KMS-11 (cell line): ENCODE measurements at regions not wholly inside any gene's neighbourhood (a gene's known extent, or its start where the extent isn't known, plus 50 kb on each side); places are given as distances from the start of the nearest gene placed in this dataset.

Experiments
- H2AFZ ChIP-seq: fragments of 200-600 bp; sonication (generic); 2 replicates; pipeline ENCODE4 v1.6.1; 2016; ENCODE audit warnings: antibody characterized with exemption, mixed run types, low read depth
- H3K27ac ChIP-seq: fragments of 200-600 bp; sonication (generic); 2 replicates; pipeline ENCODE4 v1.6.1; 2016; ENCODE audit warnings: mild to moderate bottlenecking, mixed run types
- H3K27me3 ChIP-seq: fragments of 200-600 bp; sonication (generic); 2 replicates; pipeline ENCODE4 v1.6.1; 2017; ENCODE audit warnings: mild to moderate bottlenecking, low read depth, mixed run types, moderate library complexity; ENCODE audit not compliant: insufficient read depth
- H3K36me3 ChIP-seq: fragments of 200-600 bp; sonication (generic); 2 replicates; pipeline ENCODE4 v1.6.1; 2017; ENCODE audit warnings: mild to moderate bottlenecking, mixed run types; ENCODE audit not compliant: insufficient read depth
- H3K4me1 ChIP-seq: fragments of 200-600 bp; sonication (generic); 2 replicates; pipeline ENCODE4 v1.6.1; 2016; ENCODE audit warnings: mild to moderate bottlenecking, low read depth, mixed run types; ENCODE audit not compliant: poor library complexity, severe bottlenecking
- H3K4me2 ChIP-seq: fragments of 200-600 bp; sonication (generic); 2 replicates; pipeline ENCODE4 v1.7.0; 2016; ENCODE audit warnings: mild to moderate bottlenecking, mixed run types
- H3K4me3 ChIP-seq: fragments of 200-600 bp; sonication (generic); IDR thresholded peaks from 2 replicates; pipeline ENCODE4 v1.6.1; 2017; ENCODE audit warnings: low read depth, low read length, mixed read lengths; ENCODE audit not compliant: insufficient read depth
- H3K79me2 ChIP-seq: fragments of 200-600 bp; sonication (generic); 2 replicates; pipeline ENCODE4 v1.6.1; 2016; ENCODE audit warnings: low read depth, mixed run types; ENCODE audit not compliant: insufficient read depth
- H3K9ac ChIP-seq: fragments of 200-600 bp; sonication (generic); 2 replicates; pipeline ENCODE4 v1.6.1; 2016; ENCODE audit warnings: mild to moderate bottlenecking, mixed run types
- H4K20me1 ChIP-seq: fragments of 200-600 bp; sonication (generic); 2 replicates; pipeline ENCODE4 v1.6.1; 2016; ENCODE audit warnings: mild to moderate bottlenecking, mixed run types; ENCODE audit not compliant: insufficient read depth
- TF ChIP-seq, protein P1 (sequence below): fragments of 200-600 bp; sonication (generic); conservative IDR thresholded peaks from 2 replicates; pipeline ENCODE4 v1.6.1; 2017; ENCODE audit warnings: low read depth, mild to moderate bottlenecking, antibody characterized with exemption, low read length, moderate library complexity, mixed read lengths

DNA sequence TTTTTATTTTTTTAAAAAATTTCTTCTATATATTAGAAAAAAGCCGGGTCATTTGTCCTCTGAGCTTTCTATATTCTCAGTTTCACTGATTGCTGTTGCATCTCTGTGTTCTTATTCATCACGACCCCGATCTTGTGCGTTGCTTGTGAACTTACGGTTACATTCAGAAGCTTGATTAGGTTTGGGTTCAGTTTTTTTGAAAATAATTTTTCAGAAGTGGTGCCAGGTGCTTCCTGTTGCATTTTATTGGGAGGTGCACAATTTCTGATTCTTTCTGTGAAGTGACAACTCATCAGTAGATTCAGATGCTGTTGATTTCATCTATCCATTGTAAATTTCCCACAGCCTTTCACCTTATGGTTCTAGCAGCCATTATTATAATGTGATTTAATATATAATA, 147.3 kb downstream of the INHBB start:
- Histone ChIP-seq H3K4me1 (no peaks in the 10 kb centered on the region), H3K27ac (no peak overlapping the region), H3K4me2 (no peak overlapping the region), H3K36me3 (no peaks in the 10 kb centered on the region), H3K9ac (no peak overlapping the region), H3K79me2 (no peaks in the 10 kb centered on the region), H2AFZ (no peak overlapping the region), H3K27me3 (no peaks in the 10 kb centered on the region), H3K4me3 (no peak overlapping the region), H4K20me1 (no peaks in the 10 kb centered on the region)
- TF ChIP-seq, protein P1, sequence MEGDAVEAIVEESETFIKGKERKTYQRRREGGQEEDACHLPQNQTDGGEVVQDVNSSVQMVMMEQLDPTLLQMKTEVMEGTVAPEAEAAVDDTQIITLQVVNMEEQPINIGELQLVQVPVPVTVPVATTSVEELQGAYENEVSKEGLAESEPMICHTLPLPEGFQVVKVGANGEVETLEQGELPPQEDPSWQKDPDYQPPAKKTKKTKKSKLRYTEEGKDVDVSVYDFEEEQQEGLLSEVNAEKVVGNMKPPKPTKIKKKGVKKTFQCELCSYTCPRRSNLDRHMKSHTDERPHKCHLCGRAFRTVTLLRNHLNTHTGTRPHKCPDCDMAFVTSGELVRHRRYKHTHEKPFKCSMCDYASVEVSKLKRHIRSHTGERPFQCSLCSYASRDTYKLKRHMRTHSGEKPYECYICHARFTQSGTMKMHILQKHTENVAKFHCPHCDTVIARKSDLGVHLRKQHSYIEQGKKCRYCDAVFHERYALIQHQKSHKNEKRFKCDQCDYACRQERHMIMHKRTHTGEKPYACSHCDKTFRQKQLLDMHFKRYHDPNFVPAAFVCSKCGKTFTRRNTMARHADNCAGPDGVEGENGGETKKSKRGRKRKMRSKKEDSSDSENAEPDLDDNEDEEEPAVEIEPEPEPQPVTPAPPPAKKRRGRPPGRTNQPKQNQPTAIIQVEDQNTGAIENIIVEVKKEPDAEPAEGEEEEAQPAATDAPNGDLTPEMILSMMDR, result no peak

DNA sequence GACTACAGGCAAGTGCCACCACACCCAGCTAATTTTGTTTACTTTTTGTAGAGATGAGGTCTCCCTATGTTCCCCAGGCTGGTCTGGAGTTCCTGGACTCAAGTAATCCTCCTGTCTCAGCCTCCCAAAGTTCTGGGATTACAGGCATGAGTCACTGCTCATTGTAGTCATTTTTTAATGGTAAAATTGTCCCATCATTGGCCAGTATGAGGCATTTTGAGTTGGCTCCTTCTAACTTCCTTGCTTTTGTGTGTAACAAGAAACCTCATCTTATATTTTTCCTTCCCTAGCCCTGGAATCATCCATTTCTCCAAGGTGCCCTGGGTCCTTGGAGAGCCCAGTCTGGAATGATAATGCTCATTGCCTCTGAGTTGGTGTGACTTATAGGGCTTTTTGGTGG, 148.5 kb downstream of the INHBB start:
- H3K79me2 ChIP-seq, result no peaks in the 10 kb centered on the region
- no peak overlapping the region for H3K4me3 ChIP-seq
- H2AFZ ChIP-seq, result no peak overlapping the region
- H3K4me2 ChIP-seq, result no peak overlapping the region
- H3K27me3 ChIP-seq, result no peaks in the 10 kb centered on the region
- no peaks in the 10 kb centered on the region for H3K36me3 ChIP-seq
- TF ChIP-seq, protein P1, result no peak
- no peaks in the 10 kb centered on the region for H3K4me1 ChIP-seq
- no peaks in the 10 kb centered on the region for H4K20me1 ChIP-seq
- no peak overlapping the region for H3K9ac ChIP-seq
- H3K27ac ChIP-seq, result no peak overlapping the region

DNA sequence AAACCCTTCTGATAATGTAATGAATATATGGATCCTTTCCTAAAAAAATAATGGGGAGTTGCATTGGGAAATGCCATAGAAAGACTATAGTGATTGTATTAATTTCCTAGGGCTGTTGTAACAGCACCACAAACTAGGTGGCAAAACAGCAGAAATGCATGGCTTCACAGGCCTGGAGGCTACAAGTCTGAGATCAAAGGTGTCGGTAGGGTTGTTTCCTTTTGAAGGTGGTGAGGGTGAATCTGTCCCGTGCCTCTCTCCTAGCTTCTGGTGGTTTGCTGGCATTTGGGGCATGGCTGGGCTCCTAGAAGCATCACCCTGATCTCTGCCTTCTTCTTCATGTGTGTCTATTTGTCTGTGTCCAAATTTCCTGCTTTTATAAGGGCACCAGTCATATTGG, 149.7 kb downstream of the INHBB start:
- Histone ChIP-seq H3K36me3 (no peaks in the 10 kb centered on the region), H3K4me1 (no peaks in the 10 kb centered on the region), H3K4me3 (no peak overlapping the region), H3K27ac (no peak overlapping the region), H3K27me3 (no peaks in the 10 kb centered on the region), H2AFZ (no peak overlapping the region), H3K79me2 (no peaks in the 10 kb centered on the region), H3K4me2 (no peak overlapping the region), H4K20me1 (no peaks in the 10 kb centered on the region), H3K9ac (no peak overlapping the region)
- TF ChIP-seq, protein P1, result no peak

DNA sequence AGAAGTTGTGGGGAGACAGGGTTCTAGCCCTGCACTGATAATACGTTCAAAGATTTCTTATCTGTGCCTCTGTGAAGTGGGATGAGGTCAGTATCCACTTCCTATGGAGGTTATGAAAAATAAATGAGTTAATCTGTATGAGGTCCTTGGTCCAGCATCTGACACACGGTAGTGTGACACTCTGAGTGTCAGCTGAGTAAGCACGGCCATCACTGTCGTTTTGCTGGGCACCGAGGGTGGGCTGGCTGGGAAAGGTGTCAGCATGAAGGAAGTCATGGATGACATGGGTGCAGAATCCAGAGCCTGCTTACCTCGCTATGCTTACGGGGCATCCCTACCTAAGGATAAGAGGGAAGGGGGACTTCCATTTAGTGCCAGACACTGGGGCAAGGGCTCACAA, 150.3 kb downstream of the INHBB start:
- TF ChIP-seq, protein P1, result no peak
- Histone ChIP-seq H2AFZ (no peak overlapping the region), H3K79me2 (no peaks in the 10 kb centered on the region), H4K20me1 (no peaks in the 10 kb centered on the region), H3K27me3 (no peaks in the 10 kb centered on the region), H3K4me2 (no peak overlapping the region), H3K4me1 (no peaks in the 10 kb centered on the region), H3K9ac (no peak overlapping the region), H3K36me3 (no peaks in the 10 kb centered on the region), H3K4me3 (no peak overlapping the region), H3K27ac (no peak overlapping the region)

DNA sequence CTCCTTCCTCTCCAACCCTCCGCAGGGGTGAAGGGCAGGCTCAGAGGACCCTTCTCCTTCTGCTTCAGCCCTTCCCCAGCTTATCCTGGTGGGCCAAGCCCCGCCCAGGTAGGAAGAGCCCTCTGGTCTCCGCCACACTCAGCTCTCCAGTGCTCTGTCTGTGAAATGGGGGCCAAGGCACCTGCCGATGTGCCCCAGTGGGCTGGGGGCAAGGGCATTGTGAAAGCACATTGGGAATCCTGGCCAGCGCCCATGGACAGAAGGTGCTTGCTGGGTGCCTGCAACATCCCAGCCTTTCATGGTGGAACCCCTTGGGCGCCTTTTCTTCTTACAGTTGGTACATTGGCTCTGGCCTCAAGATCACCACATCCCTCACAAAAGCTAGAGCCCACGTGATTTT, 150.8 kb downstream of the INHBB start:
- Histone ChIP-seq H3K9ac (no peak overlapping the region), H3K79me2 (no peaks in the 10 kb centered on the region), H3K4me1 (no peaks in the 10 kb centered on the region), H3K36me3 (no peaks in the 10 kb centered on the region), H4K20me1 (no peaks in the 10 kb centered on the region), H3K4me3 (no peak overlapping the region), H3K4me2 (no peak overlapping the region), H3K27ac (no peak overlapping the region), H2AFZ (no peak overlapping the region), H3K27me3 (no peaks in the 10 kb centered on the region)
- TF ChIP-seq, protein P1, result no peak
